Bone marrow (tissue), 2 donors: ENCODE measurements at regions not wholly inside any gene's neighbourhood (a gene's known extent, or its start where the extent isn't known, plus 50 kb on each side); places are given as distances from the start of the nearest gene placed in this dataset.

Experiments used
- DNase-seq, 2 donors: peaks; one replicate each; lab custom pipeline; 2025; lab: John Stamatoyannopoulos, UW

- no peak for DNase-seq
Measured at GRCh38 chr2:42856106-42856860, 63.9 kb upstream of the HAAO start.

DNA sequence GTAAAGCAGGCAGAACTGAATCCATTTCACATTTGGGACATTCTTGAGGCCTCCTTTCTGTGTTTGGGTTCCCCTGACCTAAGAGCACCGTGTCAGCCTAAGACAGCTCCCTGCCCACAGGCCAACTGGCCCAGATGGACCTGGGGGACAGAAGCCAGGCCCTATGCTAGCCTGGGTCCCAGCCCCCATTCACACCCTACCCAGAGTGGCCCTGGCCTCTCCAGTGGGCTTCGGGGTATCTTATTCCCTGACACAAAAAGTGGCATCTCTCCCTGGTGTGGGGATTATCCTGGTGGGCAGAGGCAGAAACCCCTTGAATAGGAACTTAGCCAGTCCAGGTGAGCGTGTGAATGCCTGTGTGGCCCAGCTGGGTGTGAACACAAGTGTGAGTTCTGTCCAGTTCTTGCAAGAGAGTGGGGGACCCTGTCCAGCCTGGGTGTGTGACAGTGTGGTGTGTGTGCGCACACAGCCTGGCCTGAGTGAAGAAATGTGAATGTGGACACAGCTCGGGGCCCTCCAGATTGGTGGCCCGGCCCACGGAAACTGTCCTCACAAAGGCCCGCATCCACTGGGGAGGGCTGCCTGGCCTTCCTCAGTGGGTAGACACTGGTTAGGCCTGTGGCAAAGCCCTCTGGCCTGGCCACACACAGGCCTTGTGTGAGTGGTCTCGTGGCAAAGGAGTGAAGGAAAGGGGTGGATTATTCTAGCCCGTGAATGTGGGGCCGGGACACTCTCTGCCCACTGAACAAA is 63.0 kb upstream of the HAAO start:
- DNase-seq = no peak

DNA sequence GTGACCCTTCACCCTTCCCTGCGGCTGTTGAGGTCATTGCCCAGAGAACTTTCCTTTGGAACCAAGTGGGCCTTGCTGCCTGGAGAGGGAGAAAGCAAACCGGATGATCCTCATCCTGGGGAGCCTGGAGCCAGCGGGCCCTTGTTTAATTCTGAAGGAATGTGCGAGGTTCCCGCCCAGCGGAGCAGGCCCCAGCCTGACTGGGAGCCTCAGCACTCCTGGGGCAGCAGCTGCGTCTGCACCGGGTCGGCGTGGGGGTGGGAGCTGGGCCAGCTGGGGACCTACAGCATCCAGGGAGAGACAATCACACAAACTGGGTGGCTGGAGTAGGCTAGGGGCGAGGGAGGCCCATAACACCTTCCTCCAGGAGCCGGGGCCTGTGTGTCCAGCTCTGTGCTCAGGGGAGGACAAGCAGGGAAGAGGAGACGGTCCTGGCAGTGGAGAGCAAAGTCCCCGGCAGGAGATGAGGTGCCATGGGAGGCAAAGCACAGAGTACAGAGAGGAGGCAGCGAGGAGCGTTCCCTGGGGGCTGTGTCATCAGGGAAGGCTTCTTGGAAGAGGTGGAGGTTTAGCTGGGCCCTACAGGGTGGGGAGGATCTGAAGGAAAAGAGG is 61.9 kb upstream of the HAAO start:
- DNase-seq = no peak

DNA sequence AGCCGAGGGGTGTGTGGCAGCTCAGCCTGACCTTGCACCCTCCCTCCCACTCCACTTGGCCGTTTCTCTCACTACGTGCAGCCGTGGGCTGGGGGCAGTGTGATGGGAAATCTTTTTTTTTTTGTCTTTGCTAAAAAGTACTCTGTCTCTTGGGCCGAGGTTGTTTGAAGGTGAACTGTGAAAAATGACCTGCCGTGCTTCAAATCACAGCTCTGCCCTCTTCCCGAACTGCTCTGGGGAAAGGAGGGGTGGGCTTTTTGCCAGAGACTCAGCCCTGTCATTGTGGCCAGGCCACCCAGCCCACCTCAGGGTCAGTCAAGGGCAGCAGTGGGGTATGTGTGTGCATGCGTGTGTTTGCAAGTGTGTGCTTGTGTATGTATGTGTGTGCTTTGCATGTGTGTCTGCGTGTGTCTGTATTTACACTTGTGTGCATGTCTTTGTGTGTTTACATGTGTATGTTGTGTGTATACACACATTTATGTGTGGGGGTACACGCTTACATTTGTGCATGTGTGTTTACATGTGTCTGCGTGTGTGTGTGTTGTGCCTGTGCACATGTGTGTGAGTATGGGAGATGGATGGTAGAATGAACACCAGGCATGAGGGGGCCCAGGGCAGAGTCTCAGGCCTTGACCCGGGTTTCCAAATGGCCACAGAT is 61.3 kb upstream of the HAAO start:
- DNase-seq = no peak

DNA sequence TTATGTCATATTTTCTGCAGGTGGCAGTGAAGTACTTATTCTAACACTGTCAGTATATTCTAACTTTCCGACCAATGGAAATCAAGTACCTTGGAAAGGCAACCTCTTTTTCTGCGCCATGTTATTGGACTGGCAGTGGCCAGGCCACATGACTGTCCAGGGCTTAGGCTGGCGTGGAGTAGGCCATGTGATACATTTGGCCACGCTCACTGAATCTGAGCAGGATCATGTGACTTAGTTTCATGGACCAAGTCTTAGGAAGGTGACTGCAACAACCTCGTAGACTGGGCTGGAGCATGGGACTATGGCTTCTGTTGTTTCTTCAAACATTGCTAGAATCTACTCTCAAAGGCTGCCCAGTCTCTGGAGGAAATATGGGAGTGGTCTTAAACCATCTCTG is 60.4 kb upstream of the HAAO start:
- no peak for DNase-seq

DNA sequence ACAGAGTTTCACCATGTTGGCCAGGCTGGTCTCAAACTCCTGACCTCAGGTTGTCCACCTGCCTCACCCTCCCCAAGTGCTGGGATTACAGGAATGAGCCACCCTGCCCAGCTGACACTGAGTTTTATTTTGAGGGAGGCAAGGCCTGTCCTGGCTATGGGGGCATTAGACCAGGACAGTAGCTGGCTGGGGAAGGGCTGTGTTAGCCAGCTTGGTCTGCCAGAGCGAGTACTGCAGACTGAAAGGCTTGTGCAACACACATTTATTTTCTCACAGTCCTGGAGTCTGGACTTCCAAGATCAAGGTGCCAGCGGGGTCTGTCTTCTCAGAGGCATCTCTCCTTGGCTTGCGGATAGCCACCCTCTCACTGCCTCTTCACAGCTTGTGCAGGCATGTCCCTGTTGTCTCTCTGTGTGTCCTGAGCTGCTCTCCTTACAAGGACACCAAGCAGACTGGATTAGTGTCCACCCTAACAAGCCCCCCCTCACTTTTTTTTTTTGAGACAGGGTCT is 59.4 kb upstream of the HAAO start:
- DNase-seq = no peak

DNA sequence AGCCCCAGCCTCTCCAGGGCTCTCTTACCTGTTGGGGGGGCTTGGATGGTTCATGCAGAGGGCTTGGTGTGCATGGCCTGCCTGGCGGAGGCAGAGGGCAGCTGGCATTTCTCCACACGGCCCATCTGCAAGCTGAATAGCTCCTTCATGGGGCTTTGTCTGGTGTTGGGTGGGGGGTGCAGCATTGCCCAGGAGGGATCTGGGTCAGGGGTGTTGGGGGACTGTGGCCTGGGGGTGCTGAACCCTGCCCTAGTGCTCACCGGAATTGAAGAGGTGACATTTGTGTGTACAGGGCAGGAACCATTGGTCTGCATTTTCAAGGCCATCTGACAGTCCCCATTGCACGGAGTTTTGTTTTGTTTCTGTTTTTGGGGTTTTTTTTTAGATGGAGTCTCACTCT is 58.8 kb upstream of the HAAO start:
- DNase-seq = no peak

DNA sequence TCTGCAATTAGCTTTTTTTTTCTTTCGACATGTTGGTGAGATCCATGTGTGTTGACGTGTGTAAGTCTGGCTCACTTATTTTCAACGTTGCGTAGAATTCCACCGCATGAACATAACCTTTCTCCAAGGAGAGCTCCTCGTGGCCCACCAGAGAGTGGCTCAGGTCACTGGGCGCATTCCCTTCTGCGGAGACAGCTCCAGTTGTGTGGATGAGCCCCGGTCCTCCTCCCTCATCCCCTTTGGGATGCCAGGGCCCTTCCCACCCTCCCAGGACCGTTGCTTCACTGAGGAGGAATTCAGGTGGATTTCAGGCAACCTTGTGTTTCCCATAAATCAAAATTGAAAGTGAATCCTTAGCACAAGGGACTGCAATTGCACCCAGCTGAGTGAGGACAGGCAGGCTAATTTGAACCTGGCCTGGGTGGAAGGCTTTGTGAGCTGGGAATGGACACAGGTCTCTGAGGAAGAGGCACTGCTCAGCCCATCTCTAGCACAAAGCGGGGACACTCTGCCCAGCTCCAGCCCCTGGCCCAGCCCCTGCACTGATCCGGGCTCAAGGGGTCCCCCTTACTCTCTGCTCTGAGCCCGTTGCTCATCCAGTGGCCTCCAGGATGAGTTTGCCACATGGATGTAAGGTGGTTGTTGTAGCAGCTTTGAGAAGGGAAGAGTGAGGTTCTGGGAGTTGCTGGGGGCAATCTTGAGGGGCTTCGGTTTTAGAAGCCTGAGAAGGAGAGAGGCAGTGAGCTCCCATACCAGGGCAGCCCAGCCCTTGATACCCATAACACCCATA is 57.8 kb upstream of the HAAO start:
- no peak for DNase-seq

DNA sequence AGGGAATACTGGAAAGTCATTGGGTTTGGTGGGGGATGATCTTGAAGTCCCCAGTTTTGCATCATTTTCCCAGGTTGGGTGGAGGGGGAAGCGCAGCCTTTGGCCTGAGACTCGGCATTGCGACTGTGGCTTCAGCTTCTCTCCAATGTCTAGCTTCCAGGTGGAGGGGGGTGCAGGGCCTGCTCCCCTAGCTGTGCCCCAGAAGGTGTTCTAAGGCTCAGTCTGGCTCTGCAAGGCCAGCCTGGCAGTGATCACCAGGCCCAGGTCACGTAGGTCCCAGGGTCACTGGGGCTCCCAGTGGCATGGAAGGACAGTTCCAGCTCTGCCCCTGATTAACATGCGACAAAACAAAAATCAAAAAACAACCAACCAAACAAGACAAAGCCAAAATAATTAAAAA is 56.9 kb upstream of the HAAO start:
- DNase-seq = no peak

GRCh38 chr2:42848726-42849290 is 56.4 kb upstream of the HAAO start:
- DNase-seq = no peak

- DNase-seq = no peak
Measured at GRCh38 chr2:42848265-42848664, 55.9 kb upstream of the HAAO start.

DNA sequence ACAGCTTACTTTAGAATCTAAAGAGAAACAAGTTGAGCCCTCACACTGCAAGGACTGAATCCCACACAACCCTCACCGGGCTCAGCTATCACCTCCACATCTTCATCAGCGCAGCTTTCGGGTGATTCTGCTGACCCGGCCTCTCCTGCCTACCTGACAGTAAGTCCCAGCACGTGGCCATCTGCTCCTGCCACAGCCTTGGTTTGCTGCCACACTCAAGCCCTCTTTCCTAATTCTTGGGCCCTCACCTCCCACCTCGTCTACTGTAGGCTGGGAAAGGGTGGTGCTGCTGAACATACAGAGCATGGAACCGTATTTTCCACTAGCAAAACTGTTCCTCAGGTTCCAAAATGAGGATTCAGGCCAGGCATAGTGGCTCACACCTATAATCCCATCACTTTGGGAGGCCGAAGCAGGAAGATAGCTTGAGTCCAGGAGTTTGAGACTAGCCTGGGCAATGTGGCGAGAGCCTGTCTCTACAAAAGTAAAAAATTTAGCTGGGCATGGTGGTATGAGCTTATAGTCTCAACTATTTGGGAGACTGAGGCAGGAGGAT is 55.3 kb upstream of the HAAO start:
- no peak for DNase-seq

DNA sequence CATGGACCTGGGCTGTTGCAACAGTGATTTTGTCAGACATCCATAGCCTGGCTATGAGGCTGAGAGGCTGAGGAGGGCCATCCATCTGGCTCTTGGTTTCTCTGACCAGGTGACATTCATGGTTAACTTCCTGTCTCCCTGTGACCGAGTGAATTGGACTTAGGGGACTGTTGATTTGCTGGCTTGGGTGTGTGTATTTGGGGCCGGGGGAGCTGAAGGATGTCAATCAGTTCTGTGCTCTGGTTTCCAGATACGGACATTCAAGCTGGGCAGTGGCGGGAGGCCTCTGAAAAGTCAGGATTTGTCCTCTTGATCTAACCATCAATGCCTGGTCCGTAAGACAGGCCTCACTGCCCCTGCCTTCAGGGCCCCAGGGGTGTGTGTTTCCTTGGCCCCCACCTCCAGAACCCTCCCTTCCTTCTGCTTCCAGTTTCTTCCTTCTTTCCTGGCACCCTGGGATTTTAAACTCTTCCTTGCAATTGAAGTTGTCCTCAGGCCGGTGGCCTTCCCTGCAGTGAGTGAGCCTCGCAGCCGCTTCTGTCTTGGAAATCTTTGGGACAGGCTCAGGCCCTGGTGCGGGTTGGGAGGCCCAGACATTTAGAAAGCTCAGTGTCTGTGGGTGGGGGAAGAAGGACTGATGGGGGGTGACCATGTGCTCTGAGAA is 54.7 kb upstream of the HAAO start:
- DNase-seq = no peak

DNA sequence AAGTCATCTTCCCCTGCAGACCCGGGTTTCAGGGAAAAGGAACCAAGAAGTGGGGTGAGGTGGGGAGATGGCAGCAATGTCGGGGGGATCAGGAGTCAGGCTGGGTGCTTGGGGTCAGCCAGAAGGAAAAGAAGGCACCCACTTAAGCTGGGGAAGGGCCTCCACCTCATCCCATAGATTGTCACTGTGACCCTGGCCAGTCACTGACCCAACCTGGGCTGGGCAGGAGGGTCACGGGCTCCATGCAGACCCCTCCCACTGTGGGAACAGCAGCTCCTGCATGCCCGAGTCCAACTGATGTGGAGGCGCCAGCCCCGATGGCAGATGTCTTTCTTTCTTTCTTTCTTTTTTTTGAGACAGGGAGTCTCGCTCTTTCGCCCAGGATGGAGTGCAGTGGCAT is 53.6 kb upstream of the HAAO start:
- no peak for DNase-seq

- DNase-seq = peak in 1 of 2 donors; percentile 30
Measured at GRCh38 chr2:42844901-42845821, 52.8 kb upstream of the HAAO start.

GRCh38 chr2:42844366-42844765 is 52.0 kb upstream of the HAAO start:
- no peak for DNase-seq

- no peak for DNase-seq
Measured at GRCh38 chr2:42843611-42844010, 51.2 kb upstream of the HAAO start.

DNA sequence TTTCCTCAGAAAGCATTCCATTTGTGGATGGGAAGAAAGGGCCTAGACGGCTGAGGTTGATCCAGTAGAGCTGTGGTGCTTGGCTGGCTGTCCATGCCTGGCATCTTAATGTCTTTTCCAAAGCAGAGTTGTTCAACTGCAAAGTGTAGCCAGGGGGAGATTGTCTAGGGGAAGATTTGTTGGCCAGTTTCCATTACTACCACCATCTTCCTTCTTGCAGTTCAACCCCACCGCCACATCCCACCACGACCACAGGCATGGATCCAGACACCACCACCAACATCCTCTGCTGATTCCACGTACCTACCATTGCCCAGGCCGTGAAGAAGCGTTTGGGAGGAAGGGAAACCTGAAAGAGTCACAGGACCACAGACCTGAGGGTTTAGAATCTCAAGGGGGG is 50.7 kb upstream of the HAAO start:
- no peak for DNase-seq

GRCh38 chr2:42842466-42842865 is 50.1 kb upstream of the HAAO start:
- no peak for DNase-seq
